T-helper 17 cell (primary cell): ENCODE measurements at regions not wholly inside any gene's neighbourhood (a gene's known extent, or its start where the extent isn't known, plus 50 kb on each side); places are given as distances from the start of the nearest gene placed in this dataset.

Source experiments
- ATAC-seq: fragments of 150-1000 bp; cut with Tn5 transposase; 2 replicates; pipeline ENCODE4 v1.10.0; 2021; ENCODE audit warnings: mild to moderate bottlenecking, moderate library complexity
- DNase-seq, 3 donors: peaks; one replicate each; pipeline versions ENCODE4 v3.0.0 to v3.0.0-alpha.2; 2020 to 2021
- H3K9me3 ChIP-seq: one replicate; pipeline ENCODE4 v1.7.0; 2013; ENCODE audit warnings: low read length, mild to moderate bottlenecking; ENCODE audit not compliant: control insufficient read depth, poor library complexity, severe bottlenecking
- H3K27ac Mint-ChIP-seq: one replicate; pipeline ENCODE4 v1.8.0; 2022; ENCODE audit warnings: mild to moderate bottlenecking, moderate library complexity, mixed read lengths
- H3K27me3 Mint-ChIP-seq: one replicate; pipeline ENCODE4 v1.8.0; 2022; ENCODE audit warnings: mixed read lengths
- H3K36me3 Mint-ChIP-seq: one replicate; pipeline ENCODE4 v1.8.0; 2022; ENCODE audit warnings: low read depth, mixed read lengths
- H3K4me1 Mint-ChIP-seq: one replicate; pipeline ENCODE4 v1.8.0; 2022; ENCODE audit warnings: mild to moderate bottlenecking, mixed read lengths
- H3K4me3 Mint-ChIP-seq: one replicate; pipeline ENCODE4 v1.8.0; 2022; ENCODE audit warnings: mild to moderate bottlenecking, moderate library complexity, mixed read lengths

GRCh38 chr18:29171892-29172755, 995.2 kb upstream of the CDH2 start:
- H3K9me3 ChIP-seq = peaks cover 2% of the 10 kb centered on the region
- H3K27ac Mint-ChIP-seq = no peak overlapping the region

GRCh38 chr18:29169599-29169998, 992.7 kb upstream of the CDH2 start:
- DNase-seq (no peak), ATAC-seq (no peak)
- Mint-ChIP-seq H3K4me1 (no peaks in the 10 kb centered on the region), H3K27ac (no peak overlapping the region), H3K27me3 (no peaks in the 10 kb centered on the region), H3K36me3 (no peaks in the 10 kb centered on the region), H3K4me3 (no peak overlapping the region)
- peaks cover 2% of the 10 kb centered on the region for H3K9me3 ChIP-seq

More at GRCh38 chr18:29171892-29172755, 995.2 kb upstream of the CDH2 start:
- H3K4me1 Mint-ChIP-seq = no peaks in the 10 kb centered on the region
- no peaks in the 10 kb centered on the region for H3K36me3 Mint-ChIP-seq
- no peak for DNase-seq
- no peak overlapping the region for H3K4me3 Mint-ChIP-seq
- H3K27me3 Mint-ChIP-seq = no peaks in the 10 kb centered on the region
- no peak for ATAC-seq

- Mint-ChIP-seq H3K27ac (no peak overlapping the region), H3K27me3 (no peaks in the 10 kb centered on the region), H3K36me3 (no peaks in the 10 kb centered on the region), H3K4me1 (no peaks in the 10 kb centered on the region), H3K4me3 (no peak overlapping the region)
- DNase-seq (no peak), ATAC-seq (no peak)
- H3K9me3 ChIP-seq = no peaks in the 10 kb centered on the region
These were observed 988.2 kb upstream of the CDH2 start for GRCh38 chr18:29164993-29165599.

GRCh38 chr18:29164020-29164706, 987.2 kb upstream of the CDH2 start:
- H3K36me3 Mint-ChIP-seq = no peaks in the 10 kb centered on the region
- no peaks in the 10 kb centered on the region for H3K9me3 ChIP-seq
- no peaks in the 10 kb centered on the region for H3K4me1 Mint-ChIP-seq
- DNase-seq (no peak), ATAC-seq (no peak)
- H3K4me3 Mint-ChIP-seq = no peak overlapping the region
- no peaks in the 10 kb centered on the region for H3K27me3 Mint-ChIP-seq
- H3K27ac Mint-ChIP-seq = no peak overlapping the region

- no peak for DNase-seq
- Mint-ChIP-seq H3K4me3 (no peak overlapping the region), H3K27me3 (no peaks in the 10 kb centered on the region), H3K36me3 (no peaks in the 10 kb centered on the region), H3K27ac (no peak overlapping the region), H3K4me1 (no peaks in the 10 kb centered on the region)
- ATAC-seq = no peak
- H3K9me3 ChIP-seq = no peaks in the 10 kb centered on the region
These were observed 986.7 kb upstream of the CDH2 start for GRCh38 chr18:29163596-29163995.

- H3K27ac Mint-ChIP-seq = no peak overlapping the region
- no peak for ATAC-seq
- H3K4me1 Mint-ChIP-seq = no peaks in the 10 kb centered on the region
- no peaks in the 10 kb centered on the region for H3K9me3 ChIP-seq
- H3K27me3 Mint-ChIP-seq = no peaks in the 10 kb centered on the region
- DNase-seq = no peak
- H3K4me3 Mint-ChIP-seq = no peak overlapping the region
- H3K36me3 Mint-ChIP-seq = no peaks in the 10 kb centered on the region
These were observed 984.5 kb upstream of the CDH2 start for GRCh38 chr18:29161429-29161828.

GRCh38 chr18:29160170-29160569, 983.2 kb upstream of the CDH2 start:
- no peak overlapping the region for H3K4me3 Mint-ChIP-seq
- H3K9me3 ChIP-seq = no peaks in the 10 kb centered on the region
- H3K27ac Mint-ChIP-seq = no peak overlapping the region
- no peaks in the 10 kb centered on the region for H3K36me3 Mint-ChIP-seq
- no peaks in the 10 kb centered on the region for H3K4me1 Mint-ChIP-seq
- H3K27me3 Mint-ChIP-seq = no peaks in the 10 kb centered on the region
- ATAC-seq (no peak), DNase-seq (no peak)

- H3K27me3 Mint-ChIP-seq = no peaks in the 10 kb centered on the region
- no peak for ATAC-seq
- DNase-seq = no peak
- no peaks in the 10 kb centered on the region for H3K9me3 ChIP-seq
- H3K27ac Mint-ChIP-seq = no peak overlapping the region
- no peak overlapping the region for H3K4me3 Mint-ChIP-seq
- H3K36me3 Mint-ChIP-seq = no peaks in the 10 kb centered on the region
- no peaks in the 10 kb centered on the region for H3K4me1 Mint-ChIP-seq
These were observed 981.0 kb upstream of the CDH2 start for GRCh38 chr18:29157905-29158304.

GRCh38 chr18:29157057-29157780, 980.3 kb upstream of the CDH2 start:
- H3K9me3 ChIP-seq = no peaks in the 10 kb centered on the region
- Mint-ChIP-seq H3K27me3 (no peaks in the 10 kb centered on the region), H3K4me1 (no peaks in the 10 kb centered on the region), H3K27ac (no peak overlapping the region), H3K4me3 (no peak overlapping the region), H3K36me3 (no peaks in the 10 kb centered on the region)
- no peak for ATAC-seq
- no peak for DNase-seq

- no peaks in the 10 kb centered on the region for H3K27me3 Mint-ChIP-seq
- no peak for DNase-seq
- H3K36me3 Mint-ChIP-seq = no peaks in the 10 kb centered on the region
- ATAC-seq = no peak
- no peak overlapping the region for H3K27ac Mint-ChIP-seq
- H3K4me3 Mint-ChIP-seq = no peak overlapping the region
- H3K4me1 Mint-ChIP-seq = no peaks in the 10 kb centered on the region
- no peaks in the 10 kb centered on the region for H3K9me3 ChIP-seq
These were observed 979.6 kb upstream of the CDH2 start for GRCh38 chr18:29156531-29156930.

GRCh38 chr18:29154758-29155725, 978.1 kb upstream of the CDH2 start:
- Mint-ChIP-seq H3K27me3 (no peaks in the 10 kb centered on the region), H3K36me3 (no peaks in the 10 kb centered on the region), H3K4me3 (no peak overlapping the region), H3K27ac (no peak overlapping the region), H3K4me1 (no peaks in the 10 kb centered on the region)
- no peak for ATAC-seq
- H3K9me3 ChIP-seq = no peaks in the 10 kb centered on the region
- no peak for DNase-seq

- H3K27ac Mint-ChIP-seq = no peak overlapping the region
- no peak overlapping the region for H3K4me3 Mint-ChIP-seq
- DNase-seq (no peak), ATAC-seq (no peak)
- H3K36me3 Mint-ChIP-seq = no peaks in the 10 kb centered on the region
- no peaks in the 10 kb centered on the region for H3K9me3 ChIP-seq
- no peaks in the 10 kb centered on the region for H3K27me3 Mint-ChIP-seq
- no peaks in the 10 kb centered on the region for H3K4me1 Mint-ChIP-seq
These were observed 977.3 kb upstream of the CDH2 start for GRCh38 chr18:29154196-29154757.
